HS-27A (cell line): ENCODE measurements at regions not wholly inside any gene's neighbourhood (a gene's known extent, or its start where the extent isn't known, plus 50 kb on each side); places are given as distances from the start of the nearest gene placed in this dataset.

ENCODE experiments used
- DNase-seq: peaks from one replicate; pipeline ENCODE4 v3.0.0-alpha.2; 2012; ENCODE audit warnings: low read depth, missing footprints

GRCh38 chr10:78481842-78482241, 448.2 kb downstream of the RPS24 start:
- DNase-seq: no peak

- DNase-seq: no peak
These were observed 450.0 kb downstream of the RPS24 start for GRCh38 chr10:78483641-78484040.

- DNase-seq: no peak
These were observed 455.4 kb downstream of the RPS24 start for GRCh38 chr10:78489034-78489433.

- no peak for DNase-seq
These were observed 458.1 kb downstream of the RPS24 start for GRCh38 chr10:78491812-78492211.

GRCh38 chr10:78492424-78492823, 458.8 kb downstream of the RPS24 start:
- no peak for DNase-seq

GRCh38 chr10:78494179-78494578, 460.5 kb downstream of the RPS24 start:
- DNase-seq: no peak

DNA sequence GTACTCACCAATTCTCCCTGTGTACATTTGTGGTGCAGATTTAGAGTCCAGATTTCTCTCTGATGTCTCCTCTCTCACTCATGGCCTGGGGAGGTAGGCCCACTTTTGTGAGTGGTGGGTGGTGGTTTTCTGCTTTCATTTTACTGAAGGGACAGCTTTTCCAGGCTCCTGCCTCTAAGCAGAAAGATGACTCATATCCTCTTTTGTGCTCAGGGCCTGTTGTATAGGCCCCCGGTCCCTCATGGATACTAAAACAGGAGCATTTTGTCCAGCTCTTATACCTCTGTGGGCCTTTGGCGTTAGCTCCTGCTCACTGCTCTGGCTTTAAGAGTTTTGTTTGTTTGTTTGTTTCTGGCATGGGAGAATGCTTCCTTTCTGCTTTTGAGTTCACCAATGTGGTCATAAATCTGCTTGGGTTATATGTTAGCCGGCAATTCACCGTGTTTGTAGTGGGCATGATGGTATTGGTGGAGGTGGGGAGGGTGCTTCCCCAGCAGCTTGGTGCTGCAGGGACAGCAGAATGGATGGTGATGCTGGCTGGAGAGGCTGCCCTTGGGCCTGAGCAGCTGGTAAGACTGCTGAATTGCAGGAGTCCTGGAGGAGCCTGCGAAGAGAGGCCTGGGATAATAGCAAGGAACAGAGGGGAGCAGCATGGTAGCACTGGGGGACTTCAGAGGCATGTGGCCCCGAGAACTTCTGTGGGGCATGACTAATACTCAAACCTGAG, 468.7 kb downstream of the RPS24 start:
- no peak for DNase-seq

DNA sequence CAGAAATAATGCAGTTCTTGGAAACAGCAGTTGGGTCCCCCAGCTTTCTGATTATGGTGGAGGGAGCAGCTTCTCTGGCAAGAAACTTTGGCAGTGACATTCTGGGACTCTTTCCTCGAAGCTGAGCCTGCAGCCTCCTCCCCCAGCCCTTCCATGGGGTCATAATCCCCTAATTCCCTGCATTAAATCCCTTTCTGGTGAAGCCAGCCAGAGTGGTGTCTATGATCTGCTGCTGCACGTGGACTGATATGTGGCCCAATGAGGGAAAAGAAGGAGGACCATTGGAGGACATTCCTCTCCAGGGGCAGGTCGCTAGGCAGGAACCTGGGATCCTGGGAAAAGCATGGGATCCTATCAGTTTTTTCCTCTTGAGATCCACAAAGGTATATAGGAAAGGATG, 470.5 kb downstream of the RPS24 start:
- DNase-seq: no peak

- no peak for DNase-seq
These were observed 472.0 kb downstream of the RPS24 start for GRCh38 chr10:78505657-78506056.

- DNase-seq: no peak
These were observed 473.0 kb downstream of the RPS24 start for GRCh38 chr10:78506614-78507013.

- no peak for DNase-seq
These were observed 474.0 kb downstream of the RPS24 start for GRCh38 chr10:78507510-78508160.

DNA sequence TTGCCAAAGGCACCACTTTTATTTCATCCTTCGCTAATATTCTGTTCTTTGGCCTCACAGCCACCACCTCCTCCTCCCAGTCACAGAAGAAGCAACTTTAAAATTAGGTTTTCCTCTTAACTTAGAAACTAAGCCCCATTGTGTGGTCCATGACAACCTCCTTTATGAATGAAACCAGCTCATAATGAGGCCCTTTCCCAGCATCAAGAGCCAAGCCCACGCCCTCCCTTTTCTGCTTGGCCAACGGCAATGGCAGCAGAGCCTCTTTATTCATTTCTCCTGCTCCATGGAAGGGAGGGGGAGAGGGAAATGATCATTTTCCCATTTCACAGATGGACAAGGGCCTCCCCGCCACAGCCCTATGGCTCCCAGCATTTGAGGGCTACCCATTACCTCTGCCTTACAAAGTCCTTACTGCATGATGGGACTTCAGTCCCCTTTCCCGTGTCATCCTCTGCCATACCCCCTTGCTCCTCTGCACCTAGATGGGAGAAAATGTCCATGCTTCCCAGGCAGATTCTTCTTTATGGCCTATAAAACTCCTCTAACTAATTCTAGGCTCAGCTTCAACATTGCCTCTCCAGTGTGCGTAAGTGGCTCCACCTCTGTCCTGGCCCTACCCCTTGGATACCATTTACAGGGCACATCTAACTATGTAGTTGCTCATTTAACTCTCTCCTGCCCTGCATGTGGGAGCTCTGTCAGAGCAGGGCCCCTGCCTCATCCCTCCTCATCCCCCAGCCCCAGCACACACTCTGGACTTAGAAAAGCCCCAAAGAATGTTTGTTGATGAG, 475.5 kb downstream of the RPS24 start:
- DNase-seq: no peak

- DNase-seq: no peak
These were observed 477.1 kb downstream of the RPS24 start for GRCh38 chr10:78510566-78511323.

DNA sequence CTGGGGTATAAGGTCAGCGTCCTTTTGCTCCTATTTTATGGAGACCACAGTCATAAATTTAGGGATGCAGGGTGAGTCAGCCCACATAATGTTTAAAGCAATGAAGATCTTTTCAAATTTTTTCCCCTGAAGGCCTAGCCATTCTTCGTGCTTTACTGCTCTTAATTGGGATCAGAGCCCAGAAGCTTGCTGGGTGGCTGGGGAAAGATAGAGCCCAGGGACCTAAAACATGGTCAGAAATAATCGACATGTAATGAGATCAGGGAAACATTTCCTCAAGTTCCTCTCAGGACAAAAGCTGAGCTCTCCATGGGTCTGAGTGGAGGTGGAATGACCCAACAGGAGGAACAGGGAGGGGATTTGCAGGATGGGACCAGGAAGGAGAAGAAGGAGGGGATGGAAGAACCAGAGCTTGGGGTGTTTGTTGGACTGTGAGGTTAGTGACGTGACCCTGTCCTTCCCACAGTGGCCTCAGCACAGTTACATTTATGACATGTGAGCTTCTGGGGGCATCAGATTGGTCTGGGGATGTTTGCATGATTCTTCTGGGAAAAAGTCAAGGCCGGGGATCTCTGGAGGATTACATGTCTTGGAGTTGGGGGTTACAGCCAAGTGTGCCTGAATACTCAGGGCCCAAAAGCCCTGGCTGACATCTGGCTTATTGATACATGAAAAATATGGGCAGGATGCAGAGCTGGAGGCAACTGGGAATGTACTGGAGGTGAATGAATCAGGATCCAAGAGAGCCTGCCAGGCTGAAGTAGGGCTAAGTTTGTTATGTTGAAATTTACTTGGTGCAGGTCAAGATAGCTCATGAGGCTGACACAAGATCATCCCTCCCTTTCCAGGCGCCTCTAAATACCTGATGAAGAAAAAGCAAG, 477.9 kb downstream of the RPS24 start:
- DNase-seq: no peak

- no peak for DNase-seq
These were observed 478.5 kb downstream of the RPS24 start for GRCh38 chr10:78512205-78512550.

DNA sequence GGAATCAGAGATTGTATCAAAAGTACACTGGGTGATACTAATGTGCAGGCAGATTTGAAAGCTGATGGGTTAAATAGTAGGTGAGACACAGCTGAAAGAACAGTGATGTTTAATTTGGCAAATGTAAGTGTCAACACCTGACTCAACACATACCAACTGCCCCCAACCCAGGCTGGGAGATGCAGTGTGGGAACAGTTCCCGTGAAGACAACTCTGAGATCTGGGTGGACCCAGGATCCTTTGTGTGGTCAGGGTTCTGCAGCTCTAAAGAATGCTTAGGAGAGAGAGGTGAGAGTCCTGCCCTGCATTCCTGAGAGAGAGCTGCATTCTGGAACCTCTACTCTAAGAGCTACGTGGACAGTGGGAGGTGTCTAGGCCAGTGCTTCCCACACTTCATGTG, 479.7 kb downstream of the RPS24 start:
- no peak for DNase-seq

GRCh38 chr10:78513986-78514385, 480.3 kb downstream of the RPS24 start:
- no peak for DNase-seq

DNA sequence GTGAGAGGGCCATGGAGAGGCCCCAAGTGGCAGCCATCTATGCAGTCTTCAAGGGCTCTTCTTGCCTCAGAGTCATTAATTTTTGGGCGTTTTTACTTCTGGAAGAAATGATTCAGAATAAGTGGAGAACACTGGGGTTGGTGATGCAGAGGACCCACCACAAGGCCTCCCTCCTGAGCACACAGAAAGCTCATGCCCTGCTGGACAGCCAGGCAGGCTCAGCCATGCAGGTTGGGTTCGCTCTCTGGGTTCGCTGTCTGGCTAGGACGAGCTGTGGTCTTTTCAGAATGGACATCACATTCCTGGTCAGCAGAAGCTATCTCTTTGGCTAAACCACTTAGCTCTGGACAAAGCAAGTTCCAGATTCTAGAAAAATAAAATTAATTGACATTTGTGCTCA, 480.8 kb downstream of the RPS24 start:
- no peak for DNase-seq

DNA sequence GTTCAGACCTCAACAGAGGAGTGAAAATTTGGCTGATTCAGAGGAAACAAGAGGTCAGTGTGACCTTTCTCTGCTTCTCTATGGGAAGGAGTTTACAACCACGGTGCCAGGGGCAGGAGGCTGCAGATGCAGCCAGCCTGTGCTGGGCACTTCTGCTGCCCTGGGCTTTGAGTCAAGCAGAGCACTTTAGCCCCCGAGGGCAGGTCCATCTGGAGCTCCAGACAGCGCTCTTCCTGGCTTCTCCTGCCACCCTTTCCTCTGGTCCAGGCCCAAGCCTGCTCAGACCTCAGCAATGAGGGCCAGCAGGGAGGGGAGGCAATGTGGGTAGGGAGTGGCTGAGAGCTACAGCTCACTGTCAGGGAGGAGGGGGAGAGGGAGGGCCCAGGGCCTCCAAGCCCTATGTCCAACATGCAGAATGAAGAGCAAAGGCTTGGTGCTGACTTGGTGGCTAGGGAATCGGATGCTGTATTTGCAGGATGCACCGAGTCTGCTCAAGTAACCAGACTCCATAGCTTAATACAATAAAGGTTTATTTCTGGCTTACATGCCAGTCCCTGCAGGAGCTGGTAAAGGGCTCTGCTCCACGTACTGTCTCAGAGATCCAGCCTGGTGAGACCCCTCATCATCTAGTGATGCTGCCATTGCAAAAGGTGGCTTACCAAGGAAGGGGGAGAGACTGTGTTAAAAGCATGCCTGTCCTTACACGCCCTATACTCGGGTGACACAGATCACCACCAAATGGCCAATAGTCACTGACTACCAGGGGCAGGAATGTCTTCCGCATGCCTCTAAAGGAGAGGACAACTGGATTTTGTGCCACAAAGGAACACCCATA, 481.6 kb downstream of the RPS24 start:
- DNase-seq: no peak

GRCh38 chr10:78515873-78516153, 482.1 kb downstream of the RPS24 start:
- DNase-seq: no peak

GRCh38 chr10:78516236-78516635, 482.6 kb downstream of the RPS24 start:
- DNase-seq: no peak
